Gastrocnemius medialis (tissue), 4 donors: ENCODE measurements at regions not wholly inside any gene's neighbourhood (a gene's known extent, or its start where the extent isn't known, plus 50 kb on each side); places are given as distances from the start of the nearest gene placed in this dataset.

Experiments
- CTCF ChIP-seq, 5 experiments: fragments of 450-650 bp in 3 of 5; fragments of 200-600 bp in 2 of 5; sonication (generic) in 2 of 5; IDR thresholded peaks in 4 of 5; conservative IDR thresholded peaks in 1 of 5; 1 replicate in 4 of 5; 2 replicates in 1 of 5; pipeline ENCODE4 v1.5.1; 2016 to 2019; ENCODE audit warnings: antibody characterized with exemption in 5 of 5, mild to moderate bottlenecking in 3 of 5, moderate library complexity in 3 of 5
- POLR2A ChIP-seq, 2 donors: fragments of 450-650 bp; IDR thresholded peaks; one replicate each; pipeline ENCODE4 v1.6.1; 2017; ENCODE audit warnings: antibody characterized with exemption in 2 of 2, mild to moderate bottlenecking in 2 of 2, moderate library complexity in 2 of 2

- TF ChIP-seq CTCF (IDR thresholded peaks at IDR 0.05 in 4 of 5, conservative IDR thresholded peaks at IDR 0.05 in 1 of 5) (no peak), POLR2A (IDR thresholded peaks at IDR 0.05) (no peak)
Measured at GRCh38 chr17:70881093-70881492, 711.8 kb downstream of the KCNJ2 start.
